H1 (cell line): ENCODE measurements at regions not wholly inside any gene's neighbourhood (a gene's known extent, or its start where the extent isn't known, plus 50 kb on each side); places are given as distances from the start of the nearest gene placed in this dataset.

Experiments used
- CTCF ChIP-seq, 3 experiments: IDR thresholded peaks; 1 replicate in 2 of 3; 2 replicates in 1 of 3; pipeline versions ENCODE4 v1.5.1 to v1.6.1; 2011; ENCODE audit warnings: low read length in 3 of 3, mild to moderate bottlenecking in 3 of 3, inconsistent platforms in 2 of 3, low read depth in 1 of 3, moderate library complexity in 1 of 3; ENCODE audit not compliant: insufficient read depth in 1 of 3; ENCODE audit errors: control extremely low read depth in 1 of 3
- EP300 ChIP-seq, 2 experiments: IDR thresholded peaks; 1 replicate in 1 of 2; 2 replicates in 1 of 2; pipeline ENCODE4 v1.6.1; 2011 to 2012; ENCODE audit warnings: low read depth in 2 of 2, low read length in 2 of 2, mild to moderate bottlenecking in 2 of 2, borderline replicate concordance in 1 of 2, inconsistent platforms in 1 of 2, moderate library complexity in 1 of 2
- EZH2 ChIP-seq: fragments of 200-600 bp; sonication (generic); IDR thresholded peaks from 2 replicates; pipeline ENCODE4 v1.7.1; 2012; ENCODE audit warnings: low read depth, mild to moderate bottlenecking, moderate library complexity, low read length, inconsistent platforms; ENCODE audit not compliant: severe bottlenecking
- GTF2F1 ChIP-seq: IDR thresholded peaks from 2 replicates; pipeline ENCODE4 v1.6.1; 2012; ENCODE audit warnings: low read depth, low read length, improper control_type of control experiment, borderline replicate concordance
- KDM5A ChIP-seq: fragments of 200-600 bp; IDR thresholded peaks from 2 replicates; pipeline ENCODE4 v1.7.1; 2012; ENCODE audit warnings: mild to moderate bottlenecking, low read length, inconsistent platforms, mixed read lengths
- POLR2A ChIP-seq, 2 experiments: IDR thresholded peaks; 1 replicate in 1 of 2; 2 replicates in 1 of 2; pipeline ENCODE4 v1.6.1; 2011; ENCODE audit warnings: low read depth in 2 of 2, low read length in 2 of 2, mild to moderate bottlenecking in 2 of 2; ENCODE audit errors: control extremely low read depth in 1 of 2
- POU5F1 ChIP-seq: IDR thresholded peaks from 2 replicates; pipeline ENCODE4 v1.6.1; 2011; ENCODE audit warnings: low read depth, mild to moderate bottlenecking, low read length, moderate library complexity
- RAD21 ChIP-seq, 2 experiments: IDR thresholded peaks in 1 of 2; conservative IDR thresholded peaks in 1 of 2; 2 replicates each; pipeline ENCODE4 v1.6.1; 2011; ENCODE audit warnings: low read depth in 2 of 2, low read length in 2 of 2, improper control_type of control experiment in 1 of 2, inconsistent platforms in 1 of 2, mild to moderate bottlenecking in 1 of 2, moderate library complexity in 1 of 2
- RXRA ChIP-seq: IDR thresholded peaks from 2 replicates; pipeline ENCODE4 v1.6.1; 2011; ENCODE audit warnings: low read depth, mild to moderate bottlenecking, low read length, moderate library complexity; ENCODE audit not compliant: insufficient read depth
- TAF1 ChIP-seq: IDR thresholded peaks from 2 replicates; pipeline ENCODE4 v1.6.1; 2011; ENCODE audit warnings: mild to moderate bottlenecking, low read depth, low read length
- TEAD4 ChIP-seq: IDR thresholded peaks from 2 replicates; pipeline ENCODE4 v1.6.1; 2012; ENCODE audit warnings: low read depth, low read length, inconsistent platforms, mixed read lengths
- USF2 ChIP-seq: IDR thresholded peaks from 2 replicates; pipeline ENCODE4 v1.6.1; 2011; ENCODE audit warnings: low read length, improper control_type of control experiment

- TF ChIP-seq CTCF (IDR thresholded peaks at IDR 0.05; ENCODE audit: control extremely low read depth in 1 of 3, insufficient read depth in 1 of 3, low read depth in 1 of 3, low read length in 3 of 3) (no peak), POLR2A (IDR thresholded peaks at IDR 0.05; ENCODE audit: control extremely low read depth in 1 of 2, low read depth in 2 of 2, low read length in 2 of 2) (no peak), TAF1 (no peak), GTF2F1 (no peak), RXRA (no peak), RAD21 (IDR thresholded peaks at IDR 0.05 in 1 of 2, conservative IDR thresholded peaks at IDR 0.05 in 1 of 2; ENCODE audit: low read depth in 2 of 2, low read length in 2 of 2) (no peak), EP300 (IDR thresholded peaks at IDR 0.05; ENCODE audit: borderline replicate concordance in 1 of 2, low read depth in 2 of 2, low read length in 2 of 2) (no peak), USF2 (no peak), TEAD4 (no peak), POU5F1 (no peak), KDM5A (no peak), EZH2 (no peak)
Observed at GRCh38 chr2:156956161-156956560, 301.3 kb upstream of the GALNT5 start.
